Uterus (tissue), 2 donors: ENCODE measurements at regions not wholly inside any gene's neighbourhood (a gene's known extent, or its start where the extent isn't known, plus 50 kb on each side); places are given as distances from the start of the nearest gene placed in this dataset.

Experiments used
- POLR2A ChIP-seq, 2 donors: fragments of 450-650 bp; IDR thresholded peaks; one replicate each; pipeline ENCODE4 v1.6.1; 2016; ENCODE audit warnings: antibody characterized with exemption in 2 of 2, mild to moderate bottlenecking in 1 of 2, moderate library complexity in 1 of 2
- TF ChIP-seq, protein P1 (sequence below), 4 experiments: fragments of 200-600 bp in 2 of 4; fragments of 450-650 bp in 2 of 4; sonication (generic) in 2 of 4; IDR thresholded peaks; one replicate each; pipeline ENCODE4 v1.5.1; 2016 to 2019; ENCODE audit warnings: antibody characterized with exemption in 4 of 4, mild to moderate bottlenecking in 2 of 4, moderate library complexity in 1 of 4

DNA sequence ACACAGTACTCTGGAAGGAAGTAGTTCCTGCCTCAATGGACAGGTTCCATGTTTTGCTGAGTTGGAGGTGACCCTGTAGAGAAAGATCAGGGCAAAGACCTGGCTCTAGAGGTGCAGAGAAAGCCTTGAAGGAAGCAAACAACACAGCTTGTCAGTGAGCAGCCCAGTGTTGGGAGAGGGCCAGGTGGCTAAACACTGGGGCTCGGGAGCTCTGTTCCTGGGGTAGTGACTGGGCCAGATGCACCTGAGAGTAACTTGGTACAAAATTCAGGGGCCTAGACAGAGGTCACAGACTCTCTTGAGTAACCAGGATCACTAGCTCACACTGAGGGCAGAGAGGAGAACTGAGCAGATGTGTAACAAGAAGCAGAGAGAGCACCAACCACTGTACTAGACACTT, 138.4 kb upstream of the NALF2 start:
- no peak for TF ChIP-seq POLR2A (IDR thresholded peaks at IDR 0.05)
- TF ChIP-seq, protein P1, sequence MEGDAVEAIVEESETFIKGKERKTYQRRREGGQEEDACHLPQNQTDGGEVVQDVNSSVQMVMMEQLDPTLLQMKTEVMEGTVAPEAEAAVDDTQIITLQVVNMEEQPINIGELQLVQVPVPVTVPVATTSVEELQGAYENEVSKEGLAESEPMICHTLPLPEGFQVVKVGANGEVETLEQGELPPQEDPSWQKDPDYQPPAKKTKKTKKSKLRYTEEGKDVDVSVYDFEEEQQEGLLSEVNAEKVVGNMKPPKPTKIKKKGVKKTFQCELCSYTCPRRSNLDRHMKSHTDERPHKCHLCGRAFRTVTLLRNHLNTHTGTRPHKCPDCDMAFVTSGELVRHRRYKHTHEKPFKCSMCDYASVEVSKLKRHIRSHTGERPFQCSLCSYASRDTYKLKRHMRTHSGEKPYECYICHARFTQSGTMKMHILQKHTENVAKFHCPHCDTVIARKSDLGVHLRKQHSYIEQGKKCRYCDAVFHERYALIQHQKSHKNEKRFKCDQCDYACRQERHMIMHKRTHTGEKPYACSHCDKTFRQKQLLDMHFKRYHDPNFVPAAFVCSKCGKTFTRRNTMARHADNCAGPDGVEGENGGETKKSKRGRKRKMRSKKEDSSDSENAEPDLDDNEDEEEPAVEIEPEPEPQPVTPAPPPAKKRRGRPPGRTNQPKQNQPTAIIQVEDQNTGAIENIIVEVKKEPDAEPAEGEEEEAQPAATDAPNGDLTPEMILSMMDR (IDR thresholded peaks at IDR 0.05), result no peak
